Loucy (cell line): ENCODE measurements at regions not wholly inside any gene's neighbourhood (a gene's known extent, or its start where the extent isn't known, plus 50 kb on each side); places are given as distances from the start of the nearest gene placed in this dataset.

Experiments
- EZH2phosphoT487 ChIP-seq: fragments of 200-600 bp; IDR thresholded peaks from 2 replicates; pipeline ENCODE4 v1.6.1; 2018; ENCODE audit warnings: antibody characterized with exemption, mild to moderate bottlenecking, moderate library complexity, borderline replicate concordance
- TF ChIP-seq, protein P1 (sequence below): fragments of 200-600 bp; sonication (generic); conservative IDR thresholded peaks from 2 replicates; pipeline ENCODE4 v1.5.1; 2014; ENCODE audit warnings: mild to moderate bottlenecking, antibody characterized with exemption, low read length

DNA sequence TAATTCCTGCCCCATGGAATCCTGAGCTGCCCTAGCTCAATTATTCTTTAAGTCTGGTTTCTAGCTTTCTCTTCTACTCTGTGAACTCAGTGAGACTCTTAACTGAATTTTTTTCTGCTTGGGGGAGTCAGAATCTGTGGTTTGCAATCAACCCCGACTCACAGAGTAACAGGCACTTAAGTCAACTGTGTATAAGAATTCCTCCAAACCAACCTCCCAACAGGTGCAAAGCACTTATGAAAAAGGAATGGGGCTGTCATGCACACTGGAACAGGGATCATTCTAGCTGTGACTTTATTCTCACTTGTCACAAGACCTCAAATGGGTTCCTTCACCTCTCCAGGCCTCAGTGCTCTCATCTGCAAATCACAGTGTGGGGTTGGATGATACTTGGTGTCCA, 60.3 kb upstream of the SYT6 start:
- TF ChIP-seq, protein P1, sequence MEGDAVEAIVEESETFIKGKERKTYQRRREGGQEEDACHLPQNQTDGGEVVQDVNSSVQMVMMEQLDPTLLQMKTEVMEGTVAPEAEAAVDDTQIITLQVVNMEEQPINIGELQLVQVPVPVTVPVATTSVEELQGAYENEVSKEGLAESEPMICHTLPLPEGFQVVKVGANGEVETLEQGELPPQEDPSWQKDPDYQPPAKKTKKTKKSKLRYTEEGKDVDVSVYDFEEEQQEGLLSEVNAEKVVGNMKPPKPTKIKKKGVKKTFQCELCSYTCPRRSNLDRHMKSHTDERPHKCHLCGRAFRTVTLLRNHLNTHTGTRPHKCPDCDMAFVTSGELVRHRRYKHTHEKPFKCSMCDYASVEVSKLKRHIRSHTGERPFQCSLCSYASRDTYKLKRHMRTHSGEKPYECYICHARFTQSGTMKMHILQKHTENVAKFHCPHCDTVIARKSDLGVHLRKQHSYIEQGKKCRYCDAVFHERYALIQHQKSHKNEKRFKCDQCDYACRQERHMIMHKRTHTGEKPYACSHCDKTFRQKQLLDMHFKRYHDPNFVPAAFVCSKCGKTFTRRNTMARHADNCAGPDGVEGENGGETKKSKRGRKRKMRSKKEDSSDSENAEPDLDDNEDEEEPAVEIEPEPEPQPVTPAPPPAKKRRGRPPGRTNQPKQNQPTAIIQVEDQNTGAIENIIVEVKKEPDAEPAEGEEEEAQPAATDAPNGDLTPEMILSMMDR, result no peak
- no peak for TF ChIP-seq EZH2phosphoT487
